ENCODE measurements at regions not wholly inside any gene's neighbourhood (a gene's known extent, or its start where the extent isn't known, plus 50 kb on each side); places are given as distances from the start of the nearest gene placed in this dataset.
"Not testable (repeated sequence)": the region's sequence is repeated elsewhere in the genome, so short reads cannot be mapped to it uniquely, and the experiment has no call there.

DNA sequence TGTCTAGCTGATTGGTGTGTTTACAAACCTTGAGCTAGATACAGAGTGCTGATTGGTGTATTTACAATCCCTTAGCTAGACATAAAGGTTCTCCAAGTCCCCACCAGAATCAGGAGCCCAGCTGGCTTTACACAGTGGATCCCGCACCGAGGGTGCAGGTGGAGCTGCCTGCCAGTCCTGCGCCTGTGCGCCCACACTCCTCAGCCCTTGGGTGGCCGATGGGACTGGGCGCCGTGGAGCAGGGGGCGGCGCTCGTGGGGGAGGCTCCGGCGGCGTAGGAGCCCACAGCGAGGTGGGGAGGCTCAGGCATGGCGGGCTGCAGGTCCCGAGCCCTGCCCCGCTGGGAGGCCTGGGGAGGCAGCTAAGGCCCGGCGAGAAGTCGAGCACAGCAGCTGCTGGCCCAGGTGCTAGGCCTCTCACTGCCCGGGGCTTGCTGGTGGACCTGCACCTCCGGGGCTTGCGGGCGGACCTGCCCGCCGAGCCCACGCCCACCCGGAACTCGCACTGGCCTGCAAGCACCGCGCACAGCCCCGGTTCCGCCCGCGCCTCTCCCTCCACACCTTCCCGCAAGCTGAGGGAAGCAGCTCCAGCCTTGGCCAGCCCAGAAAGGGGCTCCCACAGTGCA lies 51.0 kb upstream of the CDYL start:
- intact Hi-C loops (cut with DNase I); DNase-seq (ENCODE audit: low spot score): not testable (repeated sequence)

DNA sequence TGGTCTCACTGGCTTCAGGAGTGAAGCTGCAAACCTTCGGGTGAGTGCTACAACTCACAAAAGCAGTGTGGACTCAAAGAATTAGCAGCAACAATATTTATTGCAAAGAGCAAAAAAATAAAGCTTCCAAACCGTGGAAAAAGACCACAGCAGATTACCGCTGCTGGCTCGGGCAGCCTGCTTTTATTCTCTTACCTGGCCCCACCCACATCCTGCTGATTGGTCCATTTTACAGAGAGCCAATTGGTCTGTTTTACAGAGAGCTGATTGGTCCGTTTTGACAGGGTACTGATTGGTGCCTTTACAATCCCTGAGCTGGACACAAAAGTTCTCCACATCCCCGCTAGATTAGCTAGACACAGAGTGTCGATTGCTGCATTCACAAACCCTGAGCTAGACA lies 51.5 kb upstream of the CDYL start:
- DNase-seq (ENCODE audit: low spot score); intact Hi-C loops (cut with DNase I): not testable (repeated sequence)

- intact Hi-C loops (cut with DNase I) = no loop called here
- DNase-seq (ENCODE audit: low spot score) = no peak
These were observed 52.8 kb upstream of the CDYL start for GRCh38 chr6:4723383-4723782.

DNA sequence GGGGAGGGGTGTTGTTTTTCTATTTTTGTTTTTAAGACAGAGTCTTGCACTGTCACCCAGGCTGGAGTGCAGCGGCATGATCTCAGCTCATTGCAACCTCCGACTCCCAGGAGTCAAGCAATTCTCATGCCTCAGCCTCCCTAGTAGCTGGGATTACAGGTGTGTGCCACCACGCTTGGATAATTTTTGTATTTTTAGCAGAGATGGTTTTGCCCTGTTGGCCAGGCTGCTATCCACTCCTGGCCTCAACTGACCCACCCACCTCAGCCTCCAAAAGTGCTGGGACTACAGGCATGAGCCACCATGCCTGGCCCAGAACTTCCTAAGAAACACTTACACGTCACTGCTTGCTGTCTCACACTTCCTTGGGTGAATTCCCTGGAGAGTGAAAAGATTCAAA lies 54.8 kb upstream of the CDYL start:
- intact Hi-C loops (cut with DNase I); DNase-seq (ENCODE audit: low spot score): not testable (repeated sequence)

GRCh38 chr6:4719491-4719890 lies 56.7 kb upstream of the CDYL start:
- no peak for DNase-seq (ENCODE audit: low spot score)
- intact Hi-C loops (cut with DNase I) = no loop called here

DNA sequence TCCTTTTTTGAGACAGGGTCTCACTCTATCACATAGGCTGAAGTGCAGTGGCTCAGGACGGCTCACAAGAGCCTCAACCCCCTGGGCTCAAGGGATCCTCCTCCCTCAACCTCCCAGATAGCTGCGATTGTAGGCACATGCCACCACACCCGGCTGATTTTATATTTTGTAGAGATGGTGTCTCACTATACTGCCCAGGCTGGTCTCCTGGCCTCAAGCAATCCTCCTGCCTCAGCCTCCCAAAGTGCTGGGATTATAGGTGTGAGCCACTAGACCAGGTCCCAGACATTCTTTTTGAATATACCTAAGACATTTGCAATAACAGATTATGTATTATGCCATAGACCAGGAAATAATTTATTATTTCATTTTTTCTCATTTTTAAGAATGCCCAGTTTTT lies 58.3 kb upstream of the CDYL start:
- DNase-seq (ENCODE audit: low spot score) = no peak
- intact Hi-C loops (cut with DNase I) = no loop called here

- intact Hi-C loops (cut with DNase I) = no loop called here
- DNase-seq (ENCODE audit: low spot score) = no peak
These were observed 59.1 kb upstream of the CDYL start for GRCh38 chr6:4717124-4717523.

- intact Hi-C loops (cut with DNase I) = no loop called here
These were observed 61.2 kb upstream of the CDYL start for GRCh38 chr6:4714961-4715501.

GRCh38 chr6:4712291-4712690 lies 63.9 kb upstream of the CDYL start:
- intact Hi-C loops (cut with DNase I) = no loop called here

More at GRCh38 chr6:4714961-4715501, 61.2 kb upstream of the CDYL start:
- no peak for DNase-seq (ENCODE audit: low spot score)

GRCh38 chr6:4707011-4707410 lies 69.2 kb upstream of the CDYL start:
- intact Hi-C loops (cut with DNase I) = no loop called here
- DNase-seq (ENCODE audit: low spot score) = no peak

More at GRCh38 chr6:4712291-4712690, 63.9 kb upstream of the CDYL start:
- no peak for DNase-seq (ENCODE audit: low spot score)

- intact Hi-C loops (cut with DNase I) = no loop called here
These were observed 70.4 kb upstream of the CDYL start for GRCh38 chr6:4705809-4706208.

DNA sequence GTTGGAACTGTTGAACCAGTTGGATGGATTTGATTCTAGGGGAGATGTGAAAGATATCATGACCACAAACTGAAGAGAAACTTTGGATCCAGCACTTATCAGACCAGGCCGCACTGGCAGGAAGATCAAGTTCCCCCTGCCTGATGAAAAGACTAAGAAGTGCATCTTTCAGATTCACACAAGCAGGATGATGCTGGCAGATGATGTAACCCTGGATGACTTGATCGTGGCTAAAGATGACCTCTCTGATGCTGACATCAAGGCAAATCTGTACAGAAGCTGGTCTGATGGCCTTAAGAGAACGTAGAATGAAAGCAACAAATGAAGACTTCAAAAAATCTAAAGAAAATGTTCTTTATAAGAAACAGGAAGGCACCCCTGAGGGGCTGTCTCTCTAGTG lies 72.8 kb upstream of the CDYL start:
- intact Hi-C loops (cut with DNase I) = no loop called here
- DNase-seq (ENCODE audit: low spot score) = no peak

More at GRCh38 chr6:4705809-4706208, 70.4 kb upstream of the CDYL start:
- no peak for DNase-seq (ENCODE audit: low spot score)

- intact Hi-C loops (cut with DNase I) = no loop called here
- DNase-seq (ENCODE audit: low spot score) = no peak
These were observed 77.1 kb upstream of the CDYL start for GRCh38 chr6:4698901-4699659.

GRCh38 chr6:4693173-4693970 lies 82.8 kb upstream of the CDYL start:
- no peak for DNase-seq (ENCODE audit: low spot score)
- intact Hi-C loops (cut with DNase I) = no loop called here

DNA sequence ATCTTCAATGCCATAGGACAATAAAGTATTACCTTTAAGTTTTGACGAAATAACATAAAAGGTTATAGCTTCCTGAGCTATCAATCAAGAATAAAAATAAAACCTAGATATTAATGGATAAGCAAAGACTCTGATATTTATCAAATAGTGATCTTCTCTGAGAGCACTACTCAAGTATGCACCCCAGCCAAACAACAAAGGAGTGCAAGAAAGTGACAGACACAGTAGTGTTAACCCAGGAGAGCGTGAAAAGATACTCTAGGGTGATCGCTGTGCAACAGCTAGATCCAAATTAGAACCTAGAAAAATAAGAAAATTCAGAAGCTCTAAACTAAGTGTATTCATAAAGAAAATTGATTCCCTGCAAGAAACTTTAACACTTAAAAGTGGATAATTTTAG lies 83.5 kb upstream of the CDYL start:
- intact Hi-C loops (cut with DNase I) = no loop called here
- no peak for DNase-seq (ENCODE audit: low spot score)

- intact Hi-C loops (cut with DNase I) = no loop called here
- DNase-seq (ENCODE audit: low spot score) = no peak
These were observed 87.9 kb upstream of the CDYL start for GRCh38 chr6:4687989-4688947.

- DNase-seq (ENCODE audit: low spot score) = no peak
These were observed 88.6 kb upstream of the CDYL start for GRCh38 chr6:4687656-4687988.

GRCh38 chr6:4682431-4683097 lies 93.6 kb upstream of the CDYL start:
- intact Hi-C loops (cut with DNase I) = loop anchor here in 1 of 2 donors (5.0 kb wide), 1 partner anchor 545 kb away; no protein-coding TSS in a partner anchor
- no peak for DNase-seq (ENCODE audit: low spot score)

More at GRCh38 chr6:4687656-4687988, 88.6 kb upstream of the CDYL start:
- intact Hi-C loops (cut with DNase I) = no loop called here
